22Rv1 (cell line): ENCODE measurements at regions not wholly inside any gene's neighbourhood (a gene's known extent, or its start where the extent isn't known, plus 50 kb on each side); places are given as distances from the start of the nearest gene placed in this dataset.

Source experiments
- CTCF ChIP-seq: fragments of 450-650 bp; IDR thresholded peaks from 2 replicates; pipeline ENCODE4 v1.5.1; 2017; ENCODE audit warnings: mild to moderate bottlenecking
- ZFX ChIP-seq: fragments of 450-650 bp; IDR thresholded peaks from 2 replicates; pipeline ENCODE4 v1.6.1; 2017; ENCODE audit warnings: antibody characterized with exemption, borderline replicate concordance

GRCh38 chr2:64781711-64782390, 128.1 kb upstream of the SERTAD2 start:
- TF ChIP-seq CTCF (no peak), ZFX (no peak)
